ENCODE measurements at regions not wholly inside any gene's neighbourhood (a gene's known extent, or its start where the extent isn't known, plus 50 kb on each side); places are given as distances from the start of the nearest gene placed in this dataset.

DNA sequence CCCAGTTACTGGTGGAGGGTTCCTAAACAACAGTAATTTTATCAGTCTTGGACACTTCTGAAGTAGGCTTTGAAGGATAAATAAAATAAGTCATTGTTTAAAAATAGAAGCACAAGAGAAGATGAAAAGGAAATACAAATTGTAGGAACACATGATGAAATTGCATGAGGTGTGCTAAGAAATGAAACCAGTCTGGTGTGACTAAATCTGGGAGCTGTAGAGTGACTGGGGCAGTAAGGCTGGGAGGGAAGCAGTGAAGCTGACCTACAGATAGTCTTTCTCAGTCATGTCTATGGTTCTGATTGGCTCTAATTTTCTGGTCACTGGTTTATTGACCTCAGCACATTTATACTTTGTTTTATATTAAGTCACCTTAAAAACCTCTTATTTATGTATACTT lies 139.1 kb downstream of the SLC17A6 start:
- POLR2A ChIA-PET = no interaction called here
- CTCF ChIA-PET = no interaction called here
- Histone ChIP-seq H3K27me3 (replicated peaks; ENCODE audit: control insufficient read depth, insufficient read depth, low read length) (no peaks in the 10 kb centered on the region), H3K4me1 (peaks cover 16% of the 10 kb centered on the region; the same call in 1 of the 2 replicates), H3K9me3 (no peaks in the 10 kb centered on the region), H3K4me3 (ENCODE audit: low read depth, low read length) (no peak overlapping the region), H3K36me3 (ENCODE audit: control insufficient read depth, insufficient read depth, low read length) (no peaks in the 10 kb centered on the region)
- no peak overlapping the region for H3K27ac Mint-ChIP-seq (ENCODE audit: unreplicated experiment)
- TF ChIP-seq, protein P1, sequence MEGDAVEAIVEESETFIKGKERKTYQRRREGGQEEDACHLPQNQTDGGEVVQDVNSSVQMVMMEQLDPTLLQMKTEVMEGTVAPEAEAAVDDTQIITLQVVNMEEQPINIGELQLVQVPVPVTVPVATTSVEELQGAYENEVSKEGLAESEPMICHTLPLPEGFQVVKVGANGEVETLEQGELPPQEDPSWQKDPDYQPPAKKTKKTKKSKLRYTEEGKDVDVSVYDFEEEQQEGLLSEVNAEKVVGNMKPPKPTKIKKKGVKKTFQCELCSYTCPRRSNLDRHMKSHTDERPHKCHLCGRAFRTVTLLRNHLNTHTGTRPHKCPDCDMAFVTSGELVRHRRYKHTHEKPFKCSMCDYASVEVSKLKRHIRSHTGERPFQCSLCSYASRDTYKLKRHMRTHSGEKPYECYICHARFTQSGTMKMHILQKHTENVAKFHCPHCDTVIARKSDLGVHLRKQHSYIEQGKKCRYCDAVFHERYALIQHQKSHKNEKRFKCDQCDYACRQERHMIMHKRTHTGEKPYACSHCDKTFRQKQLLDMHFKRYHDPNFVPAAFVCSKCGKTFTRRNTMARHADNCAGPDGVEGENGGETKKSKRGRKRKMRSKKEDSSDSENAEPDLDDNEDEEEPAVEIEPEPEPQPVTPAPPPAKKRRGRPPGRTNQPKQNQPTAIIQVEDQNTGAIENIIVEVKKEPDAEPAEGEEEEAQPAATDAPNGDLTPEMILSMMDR (IDR thresholded peaks at IDR 0.05; ENCODE audit: insufficient read depth in 1 of 2, low read depth in 1 of 2, low read length in 1 of 2, severe bottlenecking in 1 of 2, unreplicated experiment in 1 of 2) = no peak
- H3K4me3 Mint-ChIP-seq (ENCODE audit: unreplicated experiment) = no peak overlapping the region
- H3K4me1 Mint-ChIP-seq (ENCODE audit: low read depth, unreplicated experiment) = peaks cover 20% of the 10 kb centered on the region
- no peaks in the 10 kb centered on the region for H3K9me3 Mint-ChIP-seq (ENCODE audit: unreplicated experiment)
- BruUV-seq (replicated peaks) = no TSS peak
- H3K36me3 Mint-ChIP-seq (ENCODE audit: insufficient read depth, unreplicated experiment) = no peaks in the 10 kb centered on the region
- intact Hi-C loops (cut with micrococcal nuclease; ENCODE audit: unreplicated experiment) = no loop called here
- no peaks in the 10 kb centered on the region for H3K27me3 Mint-ChIP-seq (ENCODE audit: insufficient read depth, unreplicated experiment)
- DNase-seq = no peak

DNA sequence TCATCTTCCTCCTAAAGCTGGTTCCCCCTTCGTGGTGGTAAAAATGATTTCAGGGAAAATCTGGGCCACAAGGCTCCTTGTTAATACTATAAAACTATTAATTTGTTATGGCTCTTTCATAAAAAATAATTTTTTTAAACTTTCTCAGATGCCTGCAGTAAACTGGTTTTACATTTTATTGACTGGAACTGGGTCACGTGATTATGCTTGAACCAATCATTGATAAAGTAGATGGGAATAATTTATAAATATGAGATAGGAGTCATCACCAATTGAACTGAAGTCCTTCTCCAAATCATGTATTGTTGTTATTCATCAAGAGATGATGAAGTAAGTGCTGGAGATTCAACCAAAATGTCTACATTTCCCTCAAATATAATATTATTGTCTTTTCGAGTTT lies 138.4 kb downstream of the SLC17A6 start:
- no TSS peak for BruUV-seq (replicated peaks)
- intact Hi-C loops (cut with micrococcal nuclease; ENCODE audit: unreplicated experiment) = no loop called here
- TF ChIP-seq, protein P1 (IDR thresholded peaks at IDR 0.05; ENCODE audit: insufficient read depth in 1 of 2, low read depth in 1 of 2, low read length in 1 of 2, severe bottlenecking in 1 of 2, unreplicated experiment in 1 of 2) = no peak
- no peak overlapping the region for H3K4me3 Mint-ChIP-seq (ENCODE audit: unreplicated experiment)
- no peaks in the 10 kb centered on the region for H3K27me3 Mint-ChIP-seq (ENCODE audit: insufficient read depth, unreplicated experiment)
- no peaks in the 10 kb centered on the region for H3K36me3 ChIP-seq (ENCODE audit: control insufficient read depth, insufficient read depth, low read length)
- no peak overlapping the region for H3K4me3 ChIP-seq (ENCODE audit: low read depth, low read length)
- ChIA-PET POLR2A (no interaction called here), CTCF (no interaction called here)
- H3K36me3 Mint-ChIP-seq (ENCODE audit: insufficient read depth, unreplicated experiment) = no peaks in the 10 kb centered on the region
- no peaks in the 10 kb centered on the region for H3K27me3 ChIP-seq (replicated peaks; ENCODE audit: control insufficient read depth, insufficient read depth, low read length)
- no peaks in the 10 kb centered on the region for H3K9me3 Mint-ChIP-seq (ENCODE audit: unreplicated experiment)
- peaks cover 20% of the 10 kb centered on the region for H3K4me1 Mint-ChIP-seq (ENCODE audit: low read depth, unreplicated experiment)
- H3K9me3 ChIP-seq = no peaks in the 10 kb centered on the region
- no peak for DNase-seq
- peaks cover 16% of the 10 kb centered on the region; the same call in 1 of the 2 replicates for H3K4me1 ChIP-seq
- no peak overlapping the region for H3K27ac Mint-ChIP-seq (ENCODE audit: unreplicated experiment)

- H3K27me3 ChIP-seq (replicated peaks; ENCODE audit: control insufficient read depth, insufficient read depth, low read length) = no peaks in the 10 kb centered on the region
- ChIA-PET CTCF (no interaction called here), POLR2A (no interaction called here)
- Mint-ChIP-seq H3K4me3 (ENCODE audit: unreplicated experiment) (no peak overlapping the region), H3K27me3 (ENCODE audit: insufficient read depth, unreplicated experiment) (no peaks in the 10 kb centered on the region), H3K4me1 (ENCODE audit: low read depth, unreplicated experiment) (peaks cover 20% of the 10 kb centered on the region), H3K9me3 (ENCODE audit: unreplicated experiment) (no peaks in the 10 kb centered on the region), H3K27ac (ENCODE audit: unreplicated experiment) (no peak overlapping the region), H3K36me3 (ENCODE audit: insufficient read depth, unreplicated experiment) (no peaks in the 10 kb centered on the region)
- no peak overlapping the region for H3K4me3 ChIP-seq (ENCODE audit: low read depth, low read length)
- no peaks in the 10 kb centered on the region for H3K9me3 ChIP-seq
- intact Hi-C loops (cut with micrococcal nuclease; ENCODE audit: unreplicated experiment) = loop anchor here (5.0 kb wide), 1 partner anchor 313 kb away; no protein-coding TSS in a partner anchor
- no peak for DNase-seq
- no TSS peak for BruUV-seq (replicated peaks)
- H3K36me3 ChIP-seq (ENCODE audit: control insufficient read depth, insufficient read depth, low read length) = no peaks in the 10 kb centered on the region
- H3K4me1 ChIP-seq = peaks cover 16% of the 10 kb centered on the region; the same call in 1 of the 2 replicates
- TF ChIP-seq, protein P1 (IDR thresholded peaks at IDR 0.05; ENCODE audit: insufficient read depth in 1 of 2, low read depth in 1 of 2, low read length in 1 of 2, severe bottlenecking in 1 of 2, unreplicated experiment in 1 of 2) = no peak
These were observed 136.4 kb downstream of the SLC17A6 start for GRCh38 chr11:22474616-22475015.

All from Caco-2 (cell line).